ENCODE measurements at regions not wholly inside any gene's neighbourhood (a gene's known extent, or its start where the extent isn't known, plus 50 kb on each side); places are given as distances from the start of the nearest gene placed in this dataset.

DNA sequence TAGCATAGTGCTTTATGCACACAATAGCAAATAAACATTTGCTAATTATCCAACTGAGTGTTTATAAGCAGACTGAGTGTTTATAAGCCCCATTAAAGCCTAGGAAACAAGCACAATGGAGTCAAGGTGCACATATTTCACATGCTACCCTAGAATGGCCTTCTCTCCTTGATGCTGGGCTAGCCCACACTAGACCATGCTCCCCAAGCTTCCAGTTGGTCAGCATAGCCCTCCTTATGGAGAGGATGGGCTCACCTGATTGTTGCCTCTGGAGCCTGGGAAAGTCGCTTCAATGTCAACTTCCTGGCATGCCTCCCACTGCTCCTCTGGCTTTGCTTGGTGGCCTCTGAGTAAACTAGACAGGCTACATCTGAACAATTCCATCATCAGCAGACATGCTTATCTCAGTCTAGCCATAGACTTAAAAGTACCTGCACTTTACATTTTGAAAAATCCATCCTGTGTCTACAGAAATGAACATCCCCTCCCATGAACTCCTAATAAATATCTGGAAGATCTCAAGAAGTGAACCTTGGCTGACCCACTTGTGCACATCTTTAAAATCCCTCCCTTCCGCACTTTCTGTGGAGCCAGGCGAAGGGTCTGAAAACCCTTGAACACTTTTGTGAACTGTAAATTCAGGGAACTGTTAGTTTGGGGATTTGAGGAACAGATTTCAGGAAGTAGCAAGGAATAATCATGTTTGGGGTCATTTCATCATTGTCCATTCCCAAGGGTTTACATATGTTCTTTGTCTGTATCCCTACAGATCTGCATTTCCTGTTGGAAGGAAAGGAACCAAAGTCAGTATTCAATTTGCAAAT lies 486.6 kb downstream of the ARHGEF28 start:
- H3K4me3 ChIP-seq (ENCODE audit: low read depth in 1 of 2, low read length in 2 of 2) = no peak overlapping the region
- no peak overlapping the region for H3K9ac ChIP-seq (ENCODE audit: low read length)

DNA sequence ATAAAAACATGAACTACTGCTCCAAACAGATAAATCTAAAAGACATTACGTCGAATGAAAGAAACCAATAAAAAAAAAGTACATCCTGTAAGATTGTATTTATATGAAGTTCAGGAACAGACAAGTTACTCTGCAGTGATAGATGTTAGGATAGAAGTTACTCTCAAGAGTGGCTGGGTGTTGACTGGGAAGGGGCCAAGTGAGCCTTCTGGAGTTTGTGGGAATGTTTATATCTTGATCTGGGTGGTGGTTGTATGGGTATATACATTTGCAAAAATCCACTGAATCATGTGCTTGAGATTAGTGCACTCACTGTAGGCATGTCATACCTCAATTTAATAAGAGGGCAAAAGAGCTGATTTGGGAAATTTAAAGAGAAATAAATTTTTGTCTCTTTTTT lies 485.8 kb downstream of the ARHGEF28 start:
- Histone ChIP-seq H3K27ac (ENCODE audit: low read depth, low read length) (no peak overlapping the region), H3K36me3 (ENCODE audit: insufficient read depth, low read length) (no peaks in the 10 kb centered on the region), H3K9me3 (ENCODE audit: low read length) (no peaks in the 10 kb centered on the region)

More for the DNA sequence above, 486.6 kb downstream of the ARHGEF28 start:
- Histone ChIP-seq H3K9me3 (ENCODE audit: low read length) (no peaks in the 10 kb centered on the region), H3K4me1 (ENCODE audit: insufficient read depth, low read length) (no peaks in the 10 kb centered on the region), H3K27me3 (ENCODE audit: control insufficient read depth in 1 of 2, insufficient read depth in 2 of 2, low read length in 2 of 2) (no peaks in the 10 kb centered on the region), H3K27ac (ENCODE audit: low read depth, low read length) (no peak overlapping the region), H3K36me3 (ENCODE audit: insufficient read depth, low read length) (no peaks in the 10 kb centered on the region)

DNA sequence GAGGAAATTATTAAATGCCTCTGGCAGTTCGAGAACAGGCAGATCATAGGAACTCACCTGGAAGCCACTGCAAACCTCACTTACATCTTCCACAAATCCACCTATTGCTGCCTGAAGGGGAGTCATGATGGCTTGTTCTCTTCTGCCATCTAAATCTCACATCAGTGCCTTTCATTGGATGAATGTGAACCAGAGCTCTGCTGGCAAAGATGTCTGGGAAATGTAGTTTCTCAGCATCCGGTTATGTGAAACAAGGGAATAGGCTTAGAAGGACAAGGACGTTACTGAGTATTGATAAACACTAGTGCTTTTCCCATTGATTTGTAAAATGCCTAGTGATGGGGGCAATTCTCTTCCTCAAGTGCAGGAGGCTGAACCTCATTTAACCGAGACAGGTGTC lies 483.3 kb downstream of the ARHGEF28 start:
- H3K27me3 ChIP-seq (ENCODE audit: control insufficient read depth in 1 of 2, insufficient read depth in 2 of 2, low read length in 2 of 2) = no peaks in the 10 kb centered on the region
- H3K4me3 ChIP-seq (ENCODE audit: low read depth in 1 of 2, low read length in 2 of 2) = no peak overlapping the region
- no peak overlapping the region for H3K27ac ChIP-seq (ENCODE audit: low read depth, low read length)
- H3K9ac ChIP-seq (ENCODE audit: low read length) = no peak overlapping the region
- no peaks in the 10 kb centered on the region for H3K36me3 ChIP-seq (ENCODE audit: insufficient read depth, low read length)
- no peaks in the 10 kb centered on the region for H3K9me3 ChIP-seq (ENCODE audit: low read length)
- H3K4me1 ChIP-seq (ENCODE audit: insufficient read depth, low read length) = no peaks in the 10 kb centered on the region

More for the DNA sequence above, 485.8 kb downstream of the ARHGEF28 start:
- Histone ChIP-seq H3K27me3 (ENCODE audit: control insufficient read depth in 1 of 2, insufficient read depth in 2 of 2, low read length in 2 of 2) (no peaks in the 10 kb centered on the region), H3K4me1 (ENCODE audit: insufficient read depth, low read length) (no peaks in the 10 kb centered on the region), H3K4me3 (ENCODE audit: low read depth in 1 of 2, low read length in 2 of 2) (no peak overlapping the region), H3K9ac (ENCODE audit: low read length) (no peak overlapping the region)

DNA sequence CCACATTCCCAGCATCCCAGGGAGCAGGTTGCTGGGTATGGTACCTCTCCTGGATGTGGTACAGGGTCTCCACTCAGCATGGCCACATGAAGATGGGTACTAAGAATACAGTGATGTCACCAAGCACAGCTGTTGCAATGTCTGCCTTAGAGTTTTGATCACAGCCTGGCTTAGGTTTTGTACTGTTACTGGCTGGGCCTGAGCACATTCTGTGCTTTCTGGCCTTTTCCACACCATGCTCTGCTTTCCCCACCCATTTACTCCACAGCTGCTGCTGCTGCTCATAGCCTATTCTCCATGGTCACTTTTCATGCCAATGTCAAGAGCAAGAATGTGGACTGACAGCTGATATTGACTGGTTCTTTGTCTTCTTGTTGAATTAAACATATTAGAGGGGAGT lies 481.9 kb downstream of the ARHGEF28 start:
- Histone ChIP-seq H3K4me1 (ENCODE audit: insufficient read depth, low read length) (no peaks in the 10 kb centered on the region), H3K36me3 (ENCODE audit: insufficient read depth, low read length) (no peaks in the 10 kb centered on the region), H3K9ac (ENCODE audit: low read length) (no peak overlapping the region), H3K27ac (ENCODE audit: low read depth, low read length) (no peak overlapping the region), H3K4me3 (ENCODE audit: low read depth in 1 of 2, low read length in 2 of 2) (no peak overlapping the region), H3K27me3 (ENCODE audit: control insufficient read depth in 1 of 2, insufficient read depth in 2 of 2, low read length in 2 of 2) (no peaks in the 10 kb centered on the region), H3K9me3 (ENCODE audit: low read length) (no peaks in the 10 kb centered on the region)

DNA sequence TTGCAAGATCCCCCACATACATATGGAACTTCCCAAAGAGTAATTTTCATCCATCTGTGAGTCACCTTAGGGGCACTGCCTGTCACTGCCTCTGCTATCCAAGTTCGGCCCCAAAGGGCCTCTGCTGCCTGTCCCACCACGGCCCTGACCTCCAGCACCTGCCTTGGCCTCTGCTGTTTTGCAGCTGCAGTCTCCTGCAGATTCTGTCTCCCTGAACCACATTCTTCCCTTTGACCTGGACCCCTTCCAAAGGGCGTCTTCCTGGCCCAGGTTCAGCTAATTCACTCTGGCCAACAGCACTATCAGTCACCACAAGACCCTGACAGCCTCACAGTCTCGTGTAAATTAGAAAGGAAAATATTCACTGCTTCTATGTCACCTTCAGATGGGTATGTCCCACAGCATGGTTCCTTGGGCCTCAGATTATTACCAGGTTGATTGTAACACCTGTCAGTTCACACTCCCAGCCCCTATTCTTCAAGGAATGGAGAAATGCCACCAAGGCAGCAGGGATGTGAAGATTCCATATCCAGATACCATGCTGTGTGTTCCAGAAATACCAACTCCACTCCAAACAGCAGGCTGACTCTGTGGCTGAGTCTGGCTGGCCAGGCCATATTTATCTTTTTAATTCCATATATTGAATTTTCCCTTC lies 479.3 kb downstream of the ARHGEF28 start:
- no peaks in the 10 kb centered on the region for H3K36me3 ChIP-seq (ENCODE audit: insufficient read depth, low read length)
- H3K4me3 ChIP-seq (ENCODE audit: low read depth in 1 of 2, low read length in 2 of 2) = no peak overlapping the region
- H3K27ac ChIP-seq (ENCODE audit: low read depth, low read length) = no peak overlapping the region

DNA sequence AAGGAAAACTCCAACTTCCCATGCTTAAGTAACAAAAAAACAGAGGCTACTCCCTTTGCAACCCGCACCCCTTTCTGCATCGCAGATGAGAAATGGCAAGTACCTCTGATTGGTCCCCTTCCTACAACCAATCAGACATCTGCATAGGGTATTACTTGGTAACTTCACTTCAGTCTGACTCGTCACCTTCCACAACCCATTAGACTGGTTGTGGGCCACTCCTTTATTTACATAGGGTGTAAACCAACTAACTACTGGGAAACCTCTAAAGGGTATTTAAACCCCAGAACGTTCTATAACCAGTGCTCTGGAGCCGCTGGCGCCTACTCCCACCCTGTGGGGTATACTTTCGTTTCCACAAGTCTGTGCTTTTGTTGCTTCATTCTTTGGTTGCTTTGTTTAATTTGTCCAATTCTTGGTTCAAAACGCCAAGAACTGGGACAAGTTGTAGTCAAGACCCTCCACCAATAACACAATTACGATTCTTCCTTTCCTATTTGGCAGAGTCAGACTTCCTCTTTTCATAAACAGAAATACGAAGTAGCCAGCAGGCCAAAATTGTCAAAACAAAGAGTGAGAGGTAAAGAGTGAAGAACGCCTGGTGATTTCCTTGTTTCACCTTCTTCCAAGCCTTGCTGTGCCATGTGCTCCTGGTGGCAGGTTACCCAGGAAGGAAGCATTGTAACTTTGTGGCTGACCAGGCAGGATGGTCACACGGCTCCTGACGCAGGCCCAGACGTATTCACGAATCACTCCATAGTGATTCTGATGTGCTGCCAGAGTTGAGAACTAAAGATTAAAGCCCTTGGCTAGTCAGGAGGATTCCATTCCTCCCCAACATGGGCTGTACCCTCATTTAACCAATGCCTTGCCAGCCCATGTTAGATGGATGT lies 477.4 kb downstream of the ARHGEF28 start:
- H3K27ac ChIP-seq (ENCODE audit: low read depth, low read length) = no peak overlapping the region
- H3K9ac ChIP-seq (ENCODE audit: low read length) = no peak overlapping the region
- no peaks in the 10 kb centered on the region for H3K27me3 ChIP-seq (ENCODE audit: control insufficient read depth in 1 of 2, insufficient read depth in 2 of 2, low read length in 2 of 2)
- H3K36me3 ChIP-seq (ENCODE audit: insufficient read depth, low read length) = no peaks in the 10 kb centered on the region
- no peak overlapping the region for H3K4me3 ChIP-seq (ENCODE audit: low read depth in 1 of 2, low read length in 2 of 2)
- no peaks in the 10 kb centered on the region for H3K4me1 ChIP-seq (ENCODE audit: insufficient read depth, low read length)
- H3K9me3 ChIP-seq (ENCODE audit: low read length) = no peaks in the 10 kb centered on the region

More for the DNA sequence above, 479.3 kb downstream of the ARHGEF28 start:
- H3K27me3 ChIP-seq (ENCODE audit: control insufficient read depth in 1 of 2, insufficient read depth in 2 of 2, low read length in 2 of 2) = no peaks in the 10 kb centered on the region
- no peaks in the 10 kb centered on the region for H3K4me1 ChIP-seq (ENCODE audit: insufficient read depth, low read length)
- H3K9ac ChIP-seq (ENCODE audit: low read length) = no peak overlapping the region
- no peaks in the 10 kb centered on the region for H3K9me3 ChIP-seq (ENCODE audit: low read length)

DNA sequence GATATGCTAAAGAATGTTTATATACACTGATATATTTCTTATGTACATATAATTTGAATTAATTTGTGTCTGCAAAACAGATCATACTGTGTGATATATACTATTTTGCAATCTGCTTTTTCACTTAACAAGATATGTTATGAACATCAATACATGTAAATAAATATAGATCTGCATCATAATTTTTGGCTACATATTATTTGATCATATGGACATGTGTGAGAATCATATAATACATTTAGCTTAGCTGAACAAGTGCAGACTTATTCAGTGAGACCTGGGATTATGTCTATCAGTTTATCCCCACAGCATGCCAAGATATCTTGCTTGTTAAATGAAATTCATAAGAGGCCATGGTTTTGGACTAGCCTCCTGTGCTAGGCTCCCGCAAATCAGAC lies 474.3 kb downstream of the ARHGEF28 start:
- Histone ChIP-seq H3K27me3 (ENCODE audit: control insufficient read depth in 1 of 2, insufficient read depth in 2 of 2, low read length in 2 of 2) (no peaks in the 10 kb centered on the region), H3K9ac (ENCODE audit: low read length) (no peak overlapping the region), H3K36me3 (ENCODE audit: insufficient read depth, low read length) (no peaks in the 10 kb centered on the region), H3K4me3 (ENCODE audit: low read depth in 1 of 2, low read length in 2 of 2) (no peak overlapping the region), H3K4me1 (ENCODE audit: insufficient read depth, low read length) (no peaks in the 10 kb centered on the region), H3K27ac (ENCODE audit: low read depth, low read length) (no peak overlapping the region), H3K9me3 (ENCODE audit: low read length) (no peaks in the 10 kb centered on the region)

DNA sequence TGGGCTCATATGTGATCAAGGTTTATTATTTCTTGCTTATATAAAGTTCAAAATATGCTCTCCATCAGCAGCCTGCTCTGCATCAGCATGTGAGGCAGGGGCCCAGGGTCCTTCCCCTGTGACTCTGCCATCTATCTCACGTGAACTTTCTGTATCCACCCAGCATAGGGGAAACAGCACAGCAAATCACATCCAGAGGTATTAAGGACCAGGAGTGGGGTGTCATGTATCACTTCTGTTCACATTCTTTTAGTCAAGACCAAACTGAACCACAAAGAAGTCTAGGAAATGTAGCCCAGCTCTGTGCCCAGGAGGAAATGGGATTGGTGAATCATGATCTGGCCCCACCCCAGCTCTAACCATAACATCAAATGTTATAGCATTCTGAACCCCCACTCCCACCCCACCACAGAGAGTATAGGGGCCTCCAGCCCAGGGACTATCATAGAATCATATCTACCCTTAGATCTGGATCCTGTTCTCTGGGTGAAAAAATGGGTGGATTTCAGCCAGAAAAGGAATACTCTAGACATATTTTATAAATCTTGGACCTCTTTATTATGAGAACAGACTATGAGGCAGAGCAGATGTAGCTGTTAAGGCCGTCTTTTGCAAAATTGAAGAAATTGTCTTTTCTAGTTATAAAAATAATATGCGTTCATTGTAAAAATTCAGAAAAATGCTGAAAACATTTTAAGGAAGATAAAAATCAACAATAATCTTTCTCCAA lies 473.7 kb downstream of the ARHGEF28 start:
- Histone ChIP-seq H3K36me3 (ENCODE audit: insufficient read depth, low read length) (no peaks in the 10 kb centered on the region), H3K9ac (ENCODE audit: low read length) (no peak overlapping the region), H3K4me1 (ENCODE audit: insufficient read depth, low read length) (no peaks in the 10 kb centered on the region), H3K9me3 (ENCODE audit: low read length) (no peaks in the 10 kb centered on the region), H3K27me3 (ENCODE audit: control insufficient read depth in 1 of 2, insufficient read depth in 2 of 2, low read length in 2 of 2) (no peaks in the 10 kb centered on the region), H3K27ac (ENCODE audit: low read depth, low read length) (no peak overlapping the region), H3K4me3 (ENCODE audit: low read depth in 1 of 2, low read length in 2 of 2) (no peak overlapping the region)

DNA sequence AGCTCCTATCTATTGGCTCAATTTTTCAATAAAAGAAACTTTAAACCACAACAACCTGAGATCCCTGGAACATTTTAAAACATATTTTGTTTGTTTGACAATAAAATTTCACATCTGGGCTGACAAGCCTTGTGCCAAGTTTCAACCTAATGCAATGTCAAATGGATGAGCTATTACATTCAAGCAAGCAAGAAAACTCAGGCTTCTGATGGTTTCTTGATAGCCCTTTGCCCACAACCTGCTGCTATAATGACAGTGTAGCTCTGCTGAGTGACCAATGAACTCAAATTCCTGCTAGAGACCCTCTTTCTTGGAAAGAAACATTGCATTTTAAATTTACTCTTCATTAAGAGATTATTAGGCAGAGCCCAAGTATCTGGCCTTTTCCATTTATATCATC lies 472.9 kb downstream of the ARHGEF28 start:
- Histone ChIP-seq H3K4me1 (ENCODE audit: insufficient read depth, low read length) (no peaks in the 10 kb centered on the region), H3K27me3 (ENCODE audit: control insufficient read depth in 1 of 2, insufficient read depth in 2 of 2, low read length in 2 of 2) (no peaks in the 10 kb centered on the region), H3K27ac (ENCODE audit: low read depth, low read length) (no peak overlapping the region), H3K36me3 (ENCODE audit: insufficient read depth, low read length) (no peaks in the 10 kb centered on the region), H3K4me3 (ENCODE audit: low read depth in 1 of 2, low read length in 2 of 2) (no peak overlapping the region), H3K9ac (ENCODE audit: low read length) (no peak overlapping the region), H3K9me3 (ENCODE audit: low read length) (no peaks in the 10 kb centered on the region)

DNA sequence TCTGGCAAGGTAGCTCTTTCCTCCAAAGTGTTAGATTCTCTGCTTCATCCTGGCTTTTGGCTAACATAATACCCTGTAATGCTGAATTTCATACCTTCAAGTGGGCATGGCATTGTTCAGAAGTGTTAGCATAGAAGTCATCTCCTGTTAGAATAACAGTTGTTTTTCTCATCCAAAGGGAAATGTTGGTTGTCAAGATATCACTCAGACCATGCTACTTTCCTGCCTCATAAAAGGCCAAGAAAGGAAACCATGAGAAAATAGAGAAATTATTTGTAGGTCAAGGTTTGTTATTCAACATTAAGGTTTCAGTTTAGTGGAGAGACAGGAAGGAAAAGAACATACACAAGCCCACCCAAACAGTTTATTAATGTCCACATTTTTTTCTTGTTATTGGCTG lies 472.5 kb downstream of the ARHGEF28 start:
- no peak overlapping the region for H3K4me3 ChIP-seq (ENCODE audit: low read depth in 1 of 2, low read length in 2 of 2)
- no peaks in the 10 kb centered on the region for H3K9me3 ChIP-seq (ENCODE audit: low read length)
- H3K36me3 ChIP-seq (ENCODE audit: insufficient read depth, low read length) = no peaks in the 10 kb centered on the region
- H3K27ac ChIP-seq (ENCODE audit: low read depth, low read length) = no peak overlapping the region
- no peaks in the 10 kb centered on the region for H3K27me3 ChIP-seq (ENCODE audit: control insufficient read depth in 1 of 2, insufficient read depth in 2 of 2, low read length in 2 of 2)
- H3K4me1 ChIP-seq (ENCODE audit: insufficient read depth, low read length) = no peaks in the 10 kb centered on the region
- H3K9ac ChIP-seq (ENCODE audit: low read length) = no peak overlapping the region

DNA sequence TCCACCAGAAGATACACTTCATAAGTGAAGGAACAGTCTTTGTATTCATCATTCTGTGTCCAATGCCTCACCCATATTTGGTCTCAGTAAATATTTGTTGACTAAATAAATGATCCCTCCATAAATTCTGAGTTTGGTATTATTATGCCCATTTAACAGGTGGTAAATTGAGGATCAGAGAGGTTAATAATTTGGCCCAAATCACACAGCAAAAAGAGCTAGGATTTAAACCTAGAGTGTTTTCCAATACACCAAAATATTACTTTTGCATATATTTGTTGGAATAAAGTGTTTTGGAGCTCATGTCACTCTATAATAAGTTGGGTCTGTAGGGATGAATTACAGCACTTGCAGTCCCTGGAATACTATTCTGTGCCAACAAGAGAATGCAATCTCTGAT lies 470.3 kb downstream of the ARHGEF28 start:
- H3K36me3 ChIP-seq (ENCODE audit: insufficient read depth, low read length) = no peaks in the 10 kb centered on the region
- H3K9me3 ChIP-seq (ENCODE audit: low read length) = no peaks in the 10 kb centered on the region
- H3K27me3 ChIP-seq (ENCODE audit: control insufficient read depth in 1 of 2, insufficient read depth in 2 of 2, low read length in 2 of 2) = no peaks in the 10 kb centered on the region
- no peak overlapping the region for H3K27ac ChIP-seq (ENCODE audit: low read depth, low read length)
- H3K4me3 ChIP-seq (ENCODE audit: low read depth in 1 of 2, low read length in 2 of 2) = no peak overlapping the region
- no peak overlapping the region for H3K9ac ChIP-seq (ENCODE audit: low read length)
- no peaks in the 10 kb centered on the region for H3K4me1 ChIP-seq (ENCODE audit: insufficient read depth, low read length)
